Right lobe of liver (tissue), 6 donors: ENCODE measurements at regions not wholly inside any gene's neighbourhood (a gene's known extent, or its start where the extent isn't known, plus 50 kb on each side); places are given as distances from the start of the nearest gene placed in this dataset.

Experiments
- ATAC-seq, 4 donors: fragments of 200-7000 bp; cut with Tn5 transposase; one replicate each; pipeline ENCODE4 v1.9.1; 2020; ENCODE audit warnings: mild to moderate bottlenecking in 4 of 4, moderate library complexity in 4 of 4
- DNase-seq, 3 donors: peaks; one replicate each; pipeline ENCODE4 v3.0.0-alpha.2; 2020
- H3K27ac ChIP-seq, 3 donors: fragments of 200-600 bp; one replicate each; pipeline ENCODE4 v1.8.0; 2022
- H3K27me3 ChIP-seq, 2 donors: fragments of 200-600 bp; one replicate each; pipeline ENCODE4 v1.8.0; 2022
- H3K36me3 ChIP-seq, 4 donors: fragments of 200-600 bp; sonication (generic) in 1 of 4; one replicate each; pipeline versions ENCODE4 v1.5.1 to v1.8.0; 2017 to 2022; ENCODE audit warnings: control low read depth in 1 of 4
- H3K4me1 ChIP-seq, 4 donors: fragments of 200-600 bp; sonication (generic) in 1 of 4; one replicate each; pipeline versions ENCODE4 v1.5.1 to v1.8.0; 2017 to 2022; ENCODE audit warnings: control low read depth in 1 of 4
- H3K4me3 ChIP-seq, 3 donors: fragments of 200-600 bp; one replicate each; pipeline ENCODE4 v1.8.0; 2022
- H3K9me3 ChIP-seq, 4 donors: fragments of 200-600 bp; sonication (generic) in 1 of 4; one replicate each; pipeline versions ENCODE4 v1.5.1 to v1.8.0; 2017 to 2022; ENCODE audit warnings: control low read depth in 1 of 4
- POLR2A ChIP-seq: fragments of 450-650 bp; IDR thresholded peaks from one replicate; pipeline ENCODE4 v1.6.1; 2017; ENCODE audit warnings: antibody characterized with exemption, mild to moderate bottlenecking
- WGBS: methylation state at CpG from one replicate; pipeline ENCODE4 v1.1.6; 2018; ENCODE audit warnings: low coverage, low lambda C conversion rate; ENCODE audit not compliant: insufficient coverage; ENCODE audit errors: missing lambda C conversion rate; 5-methylcytosine and 5-hydroxymethylcytosine counted together
- intact Hi-C, 2 donors: fragments of 100-400 bp; cut with DNase I; formaldehyde crosslinking; loops; one replicate each; pipeline versions ENCODE4 v1.11.2 to v1.14.1; 2022
- TF ChIP-seq, protein P1 (sequence below), 4 donors: fragments of 200-600 bp in 3 of 4; fragments of 450-650 bp in 1 of 4; IDR thresholded peaks; one replicate each; pipeline versions ENCODE4 v1.5.1 to v1.8.0; 2016 to 2022; ENCODE audit warnings: antibody characterized with exemption in 4 of 4, mild to moderate bottlenecking in 2 of 4
- donor health status: DM: no; HTN: yes; CAD: no.
- donor health status: DM: no; HTN: no; CAD: no.
- donor health status: DM: no; HTN: no; CAD: no.
- donor health status: DM: no; HTN: yes; CAD: no.
- donor health status: DM: no; HTN: yes; CAD: no.

DNA sequence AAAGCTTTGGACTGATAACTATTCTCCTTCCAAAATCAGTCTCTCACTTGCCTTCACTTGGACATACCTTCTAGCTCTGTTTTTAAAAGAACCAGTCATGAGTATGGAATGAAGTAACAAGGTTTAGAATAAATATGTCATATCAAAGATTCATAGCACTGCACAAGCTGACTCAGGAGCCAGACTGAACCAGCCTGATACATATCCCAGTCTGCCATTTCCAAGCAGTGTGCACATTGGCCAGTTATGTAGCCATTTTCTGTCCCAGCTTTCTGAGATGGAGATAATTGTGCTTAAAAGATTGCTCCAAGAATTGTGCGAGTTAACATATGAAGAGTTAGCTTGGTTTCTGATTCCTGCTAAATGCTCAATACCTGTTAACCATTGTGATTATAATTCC lies 311.3 kb downstream of the C11orf87 start:
- ATAC-seq (no peak), DNase-seq (no peak)
- Histone ChIP-seq H3K36me3 (no peaks in the 10 kb centered on the region), H3K9me3 (no peaks in the 10 kb centered on the region), H3K4me1 (no peaks in the 10 kb centered on the region), H3K27ac (no peak overlapping the region), H3K27me3 (no peaks in the 10 kb centered on the region), H3K4me3 (no peak overlapping the region)
- no peak for TF ChIP-seq POLR2A
- TF ChIP-seq, protein P1, sequence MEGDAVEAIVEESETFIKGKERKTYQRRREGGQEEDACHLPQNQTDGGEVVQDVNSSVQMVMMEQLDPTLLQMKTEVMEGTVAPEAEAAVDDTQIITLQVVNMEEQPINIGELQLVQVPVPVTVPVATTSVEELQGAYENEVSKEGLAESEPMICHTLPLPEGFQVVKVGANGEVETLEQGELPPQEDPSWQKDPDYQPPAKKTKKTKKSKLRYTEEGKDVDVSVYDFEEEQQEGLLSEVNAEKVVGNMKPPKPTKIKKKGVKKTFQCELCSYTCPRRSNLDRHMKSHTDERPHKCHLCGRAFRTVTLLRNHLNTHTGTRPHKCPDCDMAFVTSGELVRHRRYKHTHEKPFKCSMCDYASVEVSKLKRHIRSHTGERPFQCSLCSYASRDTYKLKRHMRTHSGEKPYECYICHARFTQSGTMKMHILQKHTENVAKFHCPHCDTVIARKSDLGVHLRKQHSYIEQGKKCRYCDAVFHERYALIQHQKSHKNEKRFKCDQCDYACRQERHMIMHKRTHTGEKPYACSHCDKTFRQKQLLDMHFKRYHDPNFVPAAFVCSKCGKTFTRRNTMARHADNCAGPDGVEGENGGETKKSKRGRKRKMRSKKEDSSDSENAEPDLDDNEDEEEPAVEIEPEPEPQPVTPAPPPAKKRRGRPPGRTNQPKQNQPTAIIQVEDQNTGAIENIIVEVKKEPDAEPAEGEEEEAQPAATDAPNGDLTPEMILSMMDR (IDR thresholded peaks at IDR 0.05): no peak
- WGBS: 44% methylated on average over 1 of the region's 1 CpG
- intact Hi-C loops: no loop called here

GRCh38 chr11:109734566-109734965 lies 312.6 kb downstream of the C11orf87 start:
- Histone ChIP-seq H3K4me3 (no peak overlapping the region), H3K36me3 (no peaks in the 10 kb centered on the region), H3K27me3 (no peaks in the 10 kb centered on the region), H3K9me3 (no peaks in the 10 kb centered on the region), H3K27ac (no peak overlapping the region), H3K4me1 (no peaks in the 10 kb centered on the region)
- 50% methylated on average over 3 of the region's 3 CpGs for WGBS
- no peak for ATAC-seq
- intact Hi-C loops: no loop called here
- DNase-seq: no peak
- TF ChIP-seq, protein P1 (IDR thresholded peaks at IDR 0.05): no peak
- no peak for TF ChIP-seq POLR2A

DNA sequence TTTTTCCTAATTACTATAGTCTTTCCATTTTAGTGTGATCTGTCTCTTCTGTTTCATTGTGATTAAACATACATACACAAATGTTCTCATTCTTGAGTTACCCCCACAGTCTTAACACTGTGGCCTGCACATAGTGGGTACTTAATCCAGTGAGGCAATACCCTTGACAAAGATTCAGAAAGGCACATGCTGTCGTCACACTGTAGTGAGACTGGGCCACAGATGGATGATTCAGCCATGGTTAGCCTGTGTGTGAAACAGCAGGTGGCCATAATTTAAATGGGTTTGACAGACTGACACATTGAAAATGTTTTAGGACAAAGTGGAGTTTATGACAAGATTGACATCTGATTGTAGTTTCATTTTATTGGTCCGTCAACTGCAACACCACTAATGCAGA lies 313.1 kb downstream of the C11orf87 start:
- 68% methylated on average over 2 of the region's 2 CpGs for WGBS
- H3K27ac ChIP-seq: no peak overlapping the region
- no peaks in the 10 kb centered on the region for H3K27me3 ChIP-seq
- no peak overlapping the region for H3K4me3 ChIP-seq
- DNase-seq (no peak), ATAC-seq (no peak)
- TF ChIP-seq POLR2A: no peak
- TF ChIP-seq, protein P1 (IDR thresholded peaks at IDR 0.05): no peak
- intact Hi-C loops: no loop called here
- H3K9me3 ChIP-seq: no peaks in the 10 kb centered on the region
- H3K4me1 ChIP-seq: no peaks in the 10 kb centered on the region
- H3K36me3 ChIP-seq: no peaks in the 10 kb centered on the region

DNA sequence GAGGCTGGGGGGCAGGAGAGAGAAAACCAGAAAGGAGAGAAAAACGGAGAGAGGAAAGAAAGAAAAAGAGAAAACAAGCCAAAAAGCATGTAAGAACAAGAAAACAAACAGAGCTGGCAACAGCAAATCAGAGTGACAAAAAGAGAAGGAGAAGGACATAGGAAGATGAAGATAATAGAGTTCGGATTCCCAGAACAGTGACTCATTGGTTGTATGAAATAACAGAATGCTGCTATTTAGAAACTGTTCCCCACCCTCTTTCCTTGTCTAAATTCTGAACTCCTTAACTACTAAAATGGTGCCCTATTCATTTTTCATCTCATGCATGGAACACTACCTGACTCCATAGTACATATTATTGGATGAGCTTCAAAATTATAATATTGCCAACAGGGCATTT lies 317.4 kb downstream of the C11orf87 start:
- H3K4me3 ChIP-seq: no peak overlapping the region
- intact Hi-C loops: no loop called here
- TF ChIP-seq, protein P1 (IDR thresholded peaks at IDR 0.05): no peak
- TF ChIP-seq POLR2A: no peak

DNA sequence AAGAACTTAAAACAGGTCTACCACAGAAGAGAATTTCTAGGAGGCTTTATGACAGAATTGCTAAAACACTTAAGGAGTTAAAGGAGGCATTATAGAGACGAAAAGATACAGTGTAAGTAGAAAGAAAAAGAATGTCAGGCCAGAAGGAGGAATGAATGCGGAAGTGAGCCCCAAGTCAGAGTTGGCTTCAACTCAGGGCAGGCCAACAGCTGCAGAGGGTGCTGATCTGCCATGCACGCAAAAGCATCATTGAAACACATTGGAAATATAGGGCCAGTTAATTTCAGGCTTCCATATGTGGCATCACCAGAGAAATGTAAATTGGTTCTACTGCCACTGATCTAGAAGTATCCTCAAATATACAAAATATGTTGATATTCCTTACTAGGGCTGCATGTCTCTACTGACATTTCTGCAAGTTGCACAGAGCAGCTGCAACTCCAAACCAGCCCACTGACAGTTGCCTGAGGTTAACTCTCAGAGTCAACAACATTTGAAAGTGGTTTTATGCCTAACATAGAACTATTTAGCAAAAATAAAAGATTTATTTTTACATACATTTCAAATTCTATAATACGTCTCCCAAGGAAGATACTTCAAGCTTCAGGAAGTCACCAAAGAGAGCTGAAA lies 324.1 kb downstream of the C11orf87 start:
- H3K36me3 ChIP-seq: no peaks in the 10 kb centered on the region
- H3K27me3 ChIP-seq: no peaks in the 10 kb centered on the region
- intact Hi-C loops: no loop called here
- no peaks in the 10 kb centered on the region for H3K9me3 ChIP-seq
- TF ChIP-seq, protein P1 (IDR thresholded peaks at IDR 0.05): no peak
- no peak for TF ChIP-seq POLR2A
- 60% methylated on average over 4 of the region's 4 CpGs for WGBS
- no peak overlapping the region for H3K27ac ChIP-seq
- ATAC-seq (no peak), DNase-seq (no peak)
- H3K4me3 ChIP-seq: no peak overlapping the region
- no peaks in the 10 kb centered on the region for H3K4me1 ChIP-seq

More for the DNA sequence above, 317.4 kb downstream of the C11orf87 start:
- no peaks in the 10 kb centered on the region for H3K36me3 ChIP-seq
- H3K4me1 ChIP-seq: no peaks in the 10 kb centered on the region
- H3K27me3 ChIP-seq: no peaks in the 10 kb centered on the region
- no peak for DNase-seq
- ATAC-seq: no peak
- no peak overlapping the region for H3K27ac ChIP-seq
- no peaks in the 10 kb centered on the region for H3K9me3 ChIP-seq
- 25% methylated on average over 2 of the region's 2 CpGs for WGBS
